ENCODE measurements at regions not wholly inside any gene's neighbourhood (a gene's known extent, or its start where the extent isn't known, plus 50 kb on each side); places are given as distances from the start of the nearest gene placed in this dataset.

DNA sequence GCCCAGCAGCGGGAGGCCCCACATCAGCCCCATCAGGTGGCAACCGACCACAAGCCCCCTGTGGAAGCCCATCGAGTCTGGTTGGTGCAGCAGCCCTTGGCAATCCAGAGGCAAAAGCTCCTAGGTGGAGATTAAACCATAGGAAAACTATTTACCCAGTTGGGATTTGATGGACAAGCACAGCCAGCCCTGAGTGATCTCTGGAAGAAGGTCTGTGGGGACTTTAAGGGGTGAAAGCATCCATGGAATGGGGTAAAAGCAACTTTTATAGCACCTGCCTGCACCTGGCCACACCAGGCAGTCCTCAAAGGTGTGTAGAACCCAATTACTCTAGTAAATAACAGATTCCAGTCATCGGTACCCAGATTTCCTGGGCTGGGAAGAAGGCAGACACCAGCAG is 206.3 kb downstream of the IGSF11 start:
- Histone ChIP-seq H3K4me3 (no peak overlapping the region), H3K27me3 (no peaks in the 10 kb centered on the region), H3K4me2 (no peak overlapping the region), H4K20me1 (no peaks in the 10 kb centered on the region), H3K36me3 (no peaks in the 10 kb centered on the region), H3K27ac (no peak overlapping the region), H3K4me1 (no peaks in the 10 kb centered on the region), H3K9me3 (replicated peaks in 1 of 11) (no peaks in the 10 kb centered on the region), H3K9ac (no peak overlapping the region)
- no peak for TF ChIP-seq Cebpa-rat (IDR thresholded peaks at IDR 0.05)

DNA sequence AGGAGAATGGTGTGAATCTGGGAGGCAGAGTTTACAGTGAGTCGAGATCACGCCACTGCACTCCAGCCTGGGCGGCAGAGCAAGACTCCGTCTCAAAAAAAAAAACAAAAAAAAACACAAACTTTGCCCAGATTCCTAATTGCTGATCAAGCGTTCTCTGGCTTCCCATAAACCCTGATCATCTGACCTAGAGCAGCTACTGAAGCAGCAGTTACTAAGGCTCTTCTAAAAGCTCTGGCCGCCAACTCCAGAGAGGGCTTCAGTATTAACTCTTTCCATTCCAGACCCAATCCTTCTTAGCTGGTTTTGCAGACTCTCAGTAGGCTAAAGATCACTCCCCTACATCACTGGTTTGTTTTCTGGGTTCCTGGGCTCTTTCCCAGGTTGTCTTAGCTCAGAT is 201.6 kb downstream of the IGSF11 start:
- no peaks in the 10 kb centered on the region for H3K27me3 ChIP-seq
- H3K9ac ChIP-seq: no peak overlapping the region
- no peak for TF ChIP-seq Cebpa-rat (IDR thresholded peaks at IDR 0.05)
- no peaks in the 10 kb centered on the region for H3K36me3 ChIP-seq
- H3K27ac ChIP-seq: no peak overlapping the region
- H3K4me3 ChIP-seq: no peak overlapping the region
- H4K20me1 ChIP-seq: no peaks in the 10 kb centered on the region
- peaks cover under 1 to 2% (median 2%) of the 10 kb centered on the region in 11 experiments; a peak in 21 of 22 replicates for H3K9me3 ChIP-seq (replicated peaks in 1 of 11)
- H3K4me1 ChIP-seq: no peaks in the 10 kb centered on the region
- no peak overlapping the region for H3K4me2 ChIP-seq

- Histone ChIP-seq H3K36me3 (peaks cover 0 to 6% (median 0%) of the 10 kb centered on the region in 11 experiments; a peak in 2 of 22 replicates), H4K20me1 (no peaks in the 10 kb centered on the region), H3K4me1 (no peaks in the 10 kb centered on the region), H3K9me3 (replicated peaks in 1 of 11) (peaks cover 59 to 60% (median 60%) of the 10 kb centered on the region in 11 experiments), H3K27ac (no peak overlapping the region), H3K4me2 (no peak overlapping the region), H3K27me3 (no peaks in the 10 kb centered on the region), H3K4me3 (no peak overlapping the region), H3K9ac (no peak overlapping the region)
- TF ChIP-seq Cebpa-rat (IDR thresholded peaks at IDR 0.05): no peak
These were observed 195.8 kb downstream of the IGSF11 start for GRCh38 chr3:118838871-118839270.

- no peaks in the 10 kb centered on the region for H3K27me3 ChIP-seq
- peak overlapping the region in 2 of 10 experiments; percentile 18 to 20; a peak in 1 of 20 replicates for H3K4me3 ChIP-seq
- peaks cover 68 to 74% (median 71%) of the 10 kb centered on the region in 11 experiments for H3K9me3 ChIP-seq (replicated peaks in 1 of 11)
- no peaks in the 10 kb centered on the region for H3K4me1 ChIP-seq
- H3K9ac ChIP-seq: no peak overlapping the region
- H4K20me1 ChIP-seq: no peaks in the 10 kb centered on the region
- H3K27ac ChIP-seq: no peak overlapping the region
- no peak overlapping the region for H3K4me2 ChIP-seq
- peaks cover 0 to 6% (median 0%) of the 10 kb centered on the region in 11 experiments; a peak in 2 of 22 replicates for H3K36me3 ChIP-seq
- TF ChIP-seq Cebpa-rat (IDR thresholded peaks at IDR 0.05): no peak
These were observed 192.3 kb downstream of the IGSF11 start for GRCh38 chr3:118842147-118842863.

- Histone ChIP-seq H3K27ac (no peak overlapping the region), H3K36me3 (peaks cover 0 to 6% (median 0%) of the 10 kb centered on the region in 11 experiments; a peak in 2 of 22 replicates), H3K4me3 (no peak overlapping the region), H3K9ac (no peak overlapping the region), H4K20me1 (no peaks in the 10 kb centered on the region), H3K9me3 (replicated peaks in 1 of 11) (peaks cover 46 to 56% (median 50%) of the 10 kb centered on the region in 11 experiments), H3K27me3 (no peaks in the 10 kb centered on the region), H3K4me1 (no peaks in the 10 kb centered on the region), H3K4me2 (no peak overlapping the region)
- TF ChIP-seq Cebpa-rat (IDR thresholded peaks at IDR 0.05): no peak
These were observed 188.5 kb downstream of the IGSF11 start for GRCh38 chr3:118846176-118846575.
